LNCAP (cell line): ENCODE measurements at regions not wholly inside any gene's neighbourhood (a gene's known extent, or its start where the extent isn't known, plus 50 kb on each side); places are given as distances from the start of the nearest gene placed in this dataset.

Experiments used
- CTCF ChIP-seq: fragments of 450-650 bp; IDR thresholded peaks from 2 replicates; pipeline ENCODE4 v1.5.1; 2017; ENCODE audit warnings: mild to moderate bottlenecking

DNA sequence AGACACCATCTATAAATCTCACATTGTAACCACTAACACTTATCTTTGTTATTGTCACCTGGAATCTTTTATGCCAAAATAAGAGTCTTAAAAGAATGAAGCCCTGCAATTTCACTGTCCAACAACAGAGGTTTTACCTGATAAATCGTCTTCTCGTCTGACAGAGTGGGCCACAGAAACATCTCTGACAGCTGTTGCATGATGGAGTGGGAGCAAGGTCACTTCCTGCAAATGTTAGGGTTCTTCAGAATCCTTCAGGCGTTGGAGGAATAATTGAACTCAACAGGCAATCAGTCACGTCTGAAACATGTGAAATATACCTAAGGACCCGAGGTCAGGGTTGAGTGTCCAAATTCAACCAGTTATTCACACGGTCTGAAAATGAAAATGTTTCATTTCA is 353.6 kb downstream of the TRIML1 start:
- no peak for TF ChIP-seq CTCF

- no peak for TF ChIP-seq CTCF
Observed at GRCh38 chr4:188495169-188495568, 355.9 kb downstream of the TRIML1 start.

- TF ChIP-seq CTCF: no peak
Observed at GRCh38 chr4:188511431-188511830, 372.2 kb downstream of the TRIML1 start.

GRCh38 chr4:188532751-188533150 is 393.5 kb downstream of the TRIML1 start:
- TF ChIP-seq CTCF: no peak

DNA sequence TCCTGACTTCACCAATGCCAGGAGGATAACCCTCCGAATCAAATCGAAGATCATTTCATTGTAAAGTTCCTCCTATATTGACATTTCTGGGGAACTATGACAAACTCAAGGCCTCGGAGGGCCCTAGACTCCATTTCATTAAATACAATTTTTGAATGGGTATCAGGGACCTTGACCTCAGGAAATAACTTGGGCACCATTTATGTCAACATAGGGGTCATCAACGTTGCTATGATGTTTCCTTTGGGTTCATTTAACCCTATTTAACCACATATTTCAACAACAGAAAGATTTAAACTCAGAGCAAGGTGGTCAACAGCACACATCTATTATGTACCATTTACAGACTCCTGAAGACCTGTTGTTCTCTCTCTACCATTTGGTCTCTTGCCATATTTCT is 395.1 kb downstream of the TRIML1 start:
- no peak for TF ChIP-seq CTCF

DNA sequence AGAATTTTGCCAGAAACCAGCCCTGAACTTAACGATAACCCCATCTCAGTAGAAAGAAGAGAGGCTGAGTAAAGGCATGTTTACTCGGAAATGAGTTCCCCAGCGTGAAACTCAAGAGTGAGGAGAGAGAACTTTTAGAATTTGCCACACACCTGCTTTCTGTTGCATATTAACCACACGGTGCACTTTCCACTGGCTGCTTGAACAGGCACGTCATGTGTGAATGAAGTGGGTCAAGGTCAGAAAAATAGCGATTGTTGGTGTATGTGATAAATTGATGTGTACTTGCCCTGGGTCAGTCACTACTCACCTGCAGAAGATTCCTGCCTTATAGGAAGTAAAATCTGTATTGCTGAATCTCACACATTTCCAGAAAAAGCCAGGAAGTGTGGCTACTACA is 395.7 kb downstream of the TRIML1 start:
- no peak for TF ChIP-seq CTCF

DNA sequence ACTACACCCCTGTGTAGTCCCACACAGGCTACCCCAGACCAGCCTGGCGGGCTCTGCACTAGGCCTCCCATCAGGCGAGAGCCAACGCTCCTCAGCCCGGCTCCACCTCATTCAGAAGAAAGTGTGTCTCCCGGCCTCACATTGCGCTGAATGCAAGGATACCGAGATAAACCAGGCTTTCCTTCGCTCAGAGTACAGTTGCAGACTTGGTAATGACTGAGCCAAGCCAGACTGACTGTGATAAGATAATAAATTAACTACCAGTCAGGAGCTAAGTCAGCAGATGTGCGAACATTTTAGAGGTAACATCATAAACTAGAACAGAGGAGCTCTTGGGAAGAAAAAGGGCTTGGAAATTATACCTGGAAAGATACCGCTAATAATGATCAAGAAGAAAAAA is 397.6 kb downstream of the TRIML1 start:
- no peak for TF ChIP-seq CTCF

- no peak for TF ChIP-seq CTCF
Observed at GRCh38 chr4:188550296-188550695, 411.1 kb downstream of the TRIML1 start.
